GM12878 (cell line): ENCODE measurements at regions not wholly inside any gene's neighbourhood (a gene's known extent, or its start where the extent isn't known, plus 50 kb on each side); places are given as distances from the start of the nearest gene placed in this dataset.

ENCODE experiments used
- ATAC-seq: fragments of 200-7000 bp; cut with Tn5 transposase; 3 replicates; pipeline ENCODE4 v1.9.1; 2020; ENCODE audit warnings: mild to moderate bottlenecking, moderate library complexity
- BruUV-seq: library from RNA; stranded (reverse); fragments of 400-500 nt; replicated peaks from 2 replicates; lab custom pipeline; 2021; lab: Mats Ljungman, UMichigan
- CTCF ChIA-PET: fragments of 300-600 bp; sonication (Branson Sonifier 250); formaldehyde crosslinking; extraction: SDS; loops from one replicate; lab custom pipeline; 2021; ENCODE audit warnings: inconsistent platforms; lab: Yijun Ruan, JAX
- POLR2A ChIA-PET: fragments of 350-600 bp; formaldehyde crosslinking; extraction: SDS; loops from one replicate; lab custom pipeline; 2021; ENCODE audit warnings: inconsistent platforms; lab: Charles Lee
- RAD21 ChIA-PET: fragments of 300-600 bp; sonication (Branson Sonifier 250); formaldehyde crosslinking; loops from one replicate; lab custom pipeline; 2023; ENCODE audit warnings: antibody characterized with exemption; ENCODE audit not compliant: unreplicated experiment; lab: Charles Lee
- SMC1A ChIA-PET: fragments of 300-600 bp; sonication (Branson Sonifier 250); formaldehyde crosslinking; loops from one replicate; lab custom pipeline; 2023; ENCODE audit not compliant: unreplicated experiment, uncharacterized antibody; lab: Charles Lee
- DNase-seq: peaks from one replicate; pipeline ENCODE4 v3.0.0-alpha.2; 2011; ENCODE audit warnings: low read depth, low spot score
- FAIRE-seq: peaks from 3 replicates; lab custom pipeline; 2011; peaks lifted over from hg19 to GRCh38; lab: Jason Lieb, UNC
- H2AFZ ChIP-seq: 2 replicates; pipeline ENCODE4 v1.6.0; 2011; ENCODE audit warnings: low read depth, low read length, control low read depth; ENCODE audit not compliant: control insufficient read depth
- H3K27ac ChIP-seq: 2 replicates; pipeline ENCODE4 v1.5.1; 2011; ENCODE audit warnings: control low read depth; ENCODE audit not compliant: control insufficient read depth, insufficient read depth
- H3K27me3 ChIP-seq, 2 experiments: replicated peaks in 1 of 2; 2 replicates each; pipeline versions ENCODE4 v1.6.0 to v1.6.1; 2011; ENCODE audit warnings: low read length in 1 of 2; ENCODE audit not compliant: control insufficient read depth in 2 of 2, insufficient read depth in 2 of 2
- H3K36me3 ChIP-seq, 2 experiments: 2 replicates each; pipeline ENCODE4 v1.5.1; 2011; ENCODE audit warnings: low read length in 1 of 2; ENCODE audit not compliant: control insufficient read depth in 2 of 2, insufficient read depth in 2 of 2
- H3K4me1 ChIP-seq: 2 replicates; pipeline ENCODE4 v1.6.1; 2011; ENCODE audit warnings: mild to moderate bottlenecking, low read length, moderate library complexity, mixed read lengths; ENCODE audit not compliant: control insufficient read depth, insufficient read depth
- H3K4me2 ChIP-seq: 2 replicates; pipeline ENCODE4 v1.6.0; 2011; ENCODE audit warnings: control low read depth; ENCODE audit not compliant: control insufficient read depth, insufficient read depth
- H3K4me3 ChIP-seq: fragments of 200-600 bp; sonication (generic); 2 replicates; pipeline ENCODE4 v1.5.1; 2016
- H3K79me2 ChIP-seq: 2 replicates; pipeline ENCODE4 v1.6.0; 2011; ENCODE audit warnings: low read length; ENCODE audit not compliant: control insufficient read depth, insufficient read depth
- H3K9ac ChIP-seq: 2 replicates; pipeline ENCODE4 v1.8.0; 2011; ENCODE audit warnings: low read length, control low read depth, mixed read lengths; ENCODE audit not compliant: control insufficient read depth, insufficient read depth
- H3K9me3 ChIP-seq: replicated peaks from 3 replicates; pipeline ENCODE4 v1.5.1; 2011; ENCODE audit warnings: mild to moderate bottlenecking, low read length; ENCODE audit not compliant: control insufficient read depth, insufficient read depth
- H4K20me1 ChIP-seq: 2 replicates; pipeline ENCODE4 v1.6.0; 2011; ENCODE audit not compliant: control insufficient read depth, insufficient read depth
- CTCF ChIP-seq, 3 experiments: IDR thresholded peaks in 2 of 3; conservative IDR thresholded peaks in 1 of 3; 2 replicates each; pipeline ENCODE4 v1.5.1; 2011; ENCODE audit warnings: low read depth in 3 of 3, low read length in 3 of 3, mild to moderate bottlenecking in 3 of 3, control low read depth in 2 of 3, moderate library complexity in 2 of 3, inconsistent platforms in 1 of 3, mixed read lengths in 1 of 3; ENCODE audit not compliant: control insufficient read depth in 2 of 3, insufficient read depth in 1 of 3; ENCODE audit errors: extremely low read depth in 1 of 3
- PAX8 ChIP-seq: fragments of 450-650 bp; IDR thresholded peaks from 2 replicates; pipeline ENCODE4 v1.6.1; 2017; ENCODE audit warnings: mild to moderate bottlenecking, moderate library complexity
- RAD21 ChIP-seq: IDR thresholded peaks from 2 replicates; pipeline ENCODE4 v1.6.1; 2011; ENCODE audit warnings: mild to moderate bottlenecking, low read depth, low read length, moderate library complexity; ENCODE audit not compliant: insufficient read depth
- SMC3 ChIP-seq: IDR thresholded peaks from 2 replicates; pipeline ENCODE4 v1.6.1; 2011; ENCODE audit warnings: low read length, improper control_type of control experiment, borderline replicate concordance
- YY1 ChIP-seq: IDR thresholded peaks from 2 replicates; pipeline ENCODE4 v1.6.1; 2011; ENCODE audit warnings: low read depth, mild to moderate bottlenecking, low read length
- WGBS: methylation state at CpG from one replicate; pipeline ENCODE4 v1.1.6; 2016; ENCODE audit warnings: low lambda C conversion rate; ENCODE audit not compliant: insufficient replicate concordance, insufficient coverage; ENCODE audit errors: missing lambda C conversion rate; 5-methylcytosine and 5-hydroxymethylcytosine counted together
- in situ Hi-C: fragments of 300-500 bp; cut with MboI; formaldehyde crosslinking; loops from 9 replicates; pipeline ENCODE4 v1.14.3; 2018; ENCODE audit warnings: mixed read lengths
- intact Hi-C: fragments of 100-400 bp; cut with micrococcal nuclease; formaldehyde crosslinking; loops from one replicate; pipeline ENCODE4 v1.14.2; 2022; ENCODE audit not compliant: unreplicated experiment

DNA sequence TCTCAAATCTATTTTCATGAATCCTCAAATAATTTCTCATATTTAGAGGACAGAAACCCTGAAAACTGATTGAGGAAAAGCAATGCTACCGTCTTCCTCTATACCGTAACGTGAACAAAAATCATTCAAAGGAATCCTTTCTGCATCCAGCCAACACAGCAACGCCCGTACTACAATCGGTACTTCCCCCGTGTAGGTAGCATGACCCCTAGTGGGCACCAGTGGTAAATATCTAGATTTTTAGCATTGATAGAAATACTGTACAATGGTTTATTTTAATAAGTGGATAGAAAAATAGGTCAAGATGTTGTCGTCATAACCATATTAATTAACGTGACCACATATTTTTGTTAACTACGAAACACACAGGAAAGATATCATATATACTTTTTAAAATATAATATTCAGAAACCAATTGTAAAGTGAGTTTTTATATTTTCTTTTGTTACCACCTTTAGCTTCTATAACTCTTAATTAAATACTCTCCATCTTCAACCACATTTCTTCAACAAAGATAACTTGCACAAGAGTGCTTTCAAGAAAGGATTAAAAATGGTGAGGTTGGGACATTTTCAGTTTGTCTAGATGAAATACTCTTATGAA, 194.1 kb downstream of the SS18 start:
- ChIA-PET CTCF (interaction anchor here (0.7 to 1.8 kb wide), 8 partner anchors 11 to 586 kb away, joined by 3 to 5 read pairs (median 3); no protein-coding TSS in a partner anchor), POLR2A (no interaction called here), RAD21 (no interaction called here)
- intact Hi-C loops, result loop anchor here (5.0 kb wide), 1 partner anchor 334 kb away; no protein-coding TSS in a partner anchor
- no peaks in the 10 kb centered on the region for H3K36me3 ChIP-seq
- ATAC-seq, result peak; percentile 87
- no peaks in the 10 kb centered on the region for H4K20me1 ChIP-seq
- H3K27me3 ChIP-seq, result no peaks in the 10 kb centered on the region; a peak in 1 of 4 replicates
- peak; percentile 82 for FAIRE-seq
- no peaks in the 10 kb centered on the region; the same call in 2 of the 3 replicates for H3K9me3 ChIP-seq
- H2AFZ ChIP-seq, result peak overlapping the region; percentile 43
- TF ChIP-seq YY1 (0 out of 2 replicates have a peak, but pooled peaks have one; percentile 24), SMC3 (peak; percentile 56; the same call in 1 of the 2 replicates), RAD21 (peak; percentile 75), CTCF (IDR thresholded peaks at IDR 0.05 in 2 of 3, conservative IDR thresholded peaks at IDR 0.05 in 1 of 3; ENCODE audit: control insufficient read depth in 2 of 3, extremely low read depth in 1 of 3, insufficient read depth in 1 of 3, low read depth in 3 of 3, low read length in 3 of 3) (peak; percentile 69 to 78 (median 76)), PAX8 (no peak)
- TF ChIP-seq, all 136 proteins: peak for 4
- Histone ChIP-seq H3K79me2 (no peaks in the 10 kb centered on the region), H3K4me2 (peak overlapping the region; percentile 38; the same call in 1 of the 2 replicates), H3K4me1 (0 out of 2 replicates have a peak, but pooled peaks cover 3% of the 10 kb centered on the region), H3K4me3 (no peak overlapping the region), H3K9ac (no peak overlapping the region), H3K27ac (no peak overlapping the region)
- WGBS, result 2% methylated on average over 10 of the region's 10 CpGs
- in situ Hi-C loops, result no loop called here
- BruUV-seq, result no TSS peak
- no peak for DNase-seq
- SMC1A ChIA-PET, result interaction anchor here (0.7 to 1.2 kb wide), 2 partner anchors 42 to 266 kb away, joined by 3 read pairs; no protein-coding TSS in a partner anchor
